HFFc6 (cell line): ENCODE measurements at regions not wholly inside any gene's neighbourhood (a gene's known extent, or its start where the extent isn't known, plus 50 kb on each side); places are given as distances from the start of the nearest gene placed in this dataset.

Source experiments
- DNase-seq: peaks from one replicate; pipeline ENCODE4 v3.0.0-alpha.2; 2018
- H3K27ac Mint-ChIP-seq: 2 replicates; pipeline ENCODE4 v1.8.0; 2020; ENCODE audit warnings: mild to moderate bottlenecking, mixed read lengths
- H3K27me3 Mint-ChIP-seq: 2 replicates; pipeline ENCODE4 v1.8.0; 2021; ENCODE audit warnings: mild to moderate bottlenecking, moderate library complexity, mixed read lengths; ENCODE audit not compliant: insufficient read depth
- H3K36me3 Mint-ChIP-seq: 2 replicates; pipeline ENCODE4 v1.8.0; 2021; ENCODE audit warnings: low read depth, mixed read lengths
- H3K4me1 Mint-ChIP-seq: 2 replicates; pipeline ENCODE4 v1.8.0; 2020; ENCODE audit warnings: low read depth, mixed read lengths
- H3K4me3 Mint-ChIP-seq: 2 replicates; pipeline ENCODE4 v1.8.0; 2020; ENCODE audit warnings: mild to moderate bottlenecking, moderate library complexity, mixed read lengths
- H3K9me3 Mint-ChIP-seq: 2 replicates; pipeline ENCODE4 v1.8.0; 2020; ENCODE audit warnings: mild to moderate bottlenecking, mixed read lengths
- TF ChIP-seq, protein P1 (sequence below): fragments of 200-600 bp; sonication (generic); IDR thresholded peaks from 2 replicates; pipeline ENCODE4 v1.5.0; 2021; ENCODE audit warnings: antibody characterized with exemption, mild to moderate bottlenecking

DNA sequence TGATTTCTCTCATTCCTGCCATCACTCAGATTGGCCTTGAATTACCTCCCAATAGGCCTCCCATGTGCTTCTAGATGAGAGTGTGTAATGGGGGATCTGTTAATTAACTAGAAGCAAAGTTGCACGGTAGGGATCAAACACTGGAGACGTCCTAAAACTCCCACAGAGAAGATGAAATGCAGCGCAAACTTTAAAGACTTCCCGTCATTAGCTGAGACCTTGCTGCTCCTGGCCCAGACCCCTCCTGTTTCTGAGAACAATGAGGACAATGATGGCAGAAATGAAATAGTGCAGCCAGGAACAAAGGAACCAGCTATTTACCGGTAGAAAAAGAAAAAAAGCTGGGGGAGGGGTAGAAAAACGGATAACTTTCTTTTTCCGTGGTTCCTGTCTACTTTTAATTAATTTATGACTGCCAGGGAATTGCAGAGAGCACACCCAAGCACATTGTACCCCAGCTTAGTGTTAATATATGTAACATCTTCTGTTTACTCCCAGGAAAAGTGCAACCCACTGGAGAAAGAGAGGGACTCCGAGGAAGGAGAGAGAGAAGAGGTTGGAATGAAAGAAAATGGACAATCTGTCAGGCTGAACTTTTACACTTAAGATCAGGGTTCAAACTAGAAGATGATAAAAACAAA is 280.7 kb upstream of the SOX5 start:
- no peak overlapping the region for H3K27ac Mint-ChIP-seq
- H3K36me3 Mint-ChIP-seq, result no peaks in the 10 kb centered on the region
- DNase-seq, result no peak
- H3K9me3 Mint-ChIP-seq, result peaks cover 23% of the 10 kb centered on the region
- H3K4me3 Mint-ChIP-seq, result no peak overlapping the region
- TF ChIP-seq, protein P1, sequence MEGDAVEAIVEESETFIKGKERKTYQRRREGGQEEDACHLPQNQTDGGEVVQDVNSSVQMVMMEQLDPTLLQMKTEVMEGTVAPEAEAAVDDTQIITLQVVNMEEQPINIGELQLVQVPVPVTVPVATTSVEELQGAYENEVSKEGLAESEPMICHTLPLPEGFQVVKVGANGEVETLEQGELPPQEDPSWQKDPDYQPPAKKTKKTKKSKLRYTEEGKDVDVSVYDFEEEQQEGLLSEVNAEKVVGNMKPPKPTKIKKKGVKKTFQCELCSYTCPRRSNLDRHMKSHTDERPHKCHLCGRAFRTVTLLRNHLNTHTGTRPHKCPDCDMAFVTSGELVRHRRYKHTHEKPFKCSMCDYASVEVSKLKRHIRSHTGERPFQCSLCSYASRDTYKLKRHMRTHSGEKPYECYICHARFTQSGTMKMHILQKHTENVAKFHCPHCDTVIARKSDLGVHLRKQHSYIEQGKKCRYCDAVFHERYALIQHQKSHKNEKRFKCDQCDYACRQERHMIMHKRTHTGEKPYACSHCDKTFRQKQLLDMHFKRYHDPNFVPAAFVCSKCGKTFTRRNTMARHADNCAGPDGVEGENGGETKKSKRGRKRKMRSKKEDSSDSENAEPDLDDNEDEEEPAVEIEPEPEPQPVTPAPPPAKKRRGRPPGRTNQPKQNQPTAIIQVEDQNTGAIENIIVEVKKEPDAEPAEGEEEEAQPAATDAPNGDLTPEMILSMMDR, result no peak
- no peaks in the 10 kb centered on the region for H3K27me3 Mint-ChIP-seq
- H3K4me1 Mint-ChIP-seq, result no peaks in the 10 kb centered on the region

DNA sequence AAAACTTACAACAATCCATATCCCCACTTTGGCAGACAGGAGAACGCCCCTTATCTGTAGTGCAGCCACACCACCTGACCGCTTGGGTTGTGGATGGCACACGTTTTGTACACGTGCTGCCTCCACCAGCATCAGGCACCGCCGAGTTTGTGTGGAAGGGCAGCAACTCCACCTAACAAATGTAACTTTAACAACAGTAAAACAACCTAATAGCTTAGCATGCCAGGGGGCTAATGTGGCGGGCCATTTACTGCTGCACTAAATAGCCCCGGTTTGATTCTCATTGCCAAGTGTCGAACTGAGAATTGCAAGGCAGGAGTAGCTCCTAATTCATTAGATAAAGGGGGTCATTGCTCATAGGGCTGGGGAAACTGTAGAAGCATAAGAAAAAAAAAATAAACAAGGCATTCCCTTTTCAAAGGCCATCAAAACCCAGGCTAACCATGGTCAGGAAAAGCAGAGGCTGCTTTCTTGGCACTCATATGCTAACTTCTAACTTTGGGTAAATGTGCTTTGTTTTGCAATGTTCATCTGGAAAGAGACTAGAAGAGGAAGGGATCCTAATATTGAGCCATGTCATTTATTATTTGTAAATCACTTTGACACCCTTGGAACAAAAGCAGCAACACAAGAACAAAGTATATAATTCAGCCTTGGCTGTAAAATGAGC is 279.7 kb upstream of the SOX5 start:
- Mint-ChIP-seq H3K27me3 (no peaks in the 10 kb centered on the region), H3K4me3 (no peak overlapping the region), H3K36me3 (no peaks in the 10 kb centered on the region), H3K4me1 (no peaks in the 10 kb centered on the region), H3K27ac (no peak overlapping the region), H3K9me3 (peaks cover 24% of the 10 kb centered on the region)
- TF ChIP-seq, protein P1, result no peak
- no peak for DNase-seq

GRCh38 chr12:24228371-24228770 is 278.9 kb upstream of the SOX5 start:
- Mint-ChIP-seq H3K9me3 (peaks cover 28% of the 10 kb centered on the region), H3K4me3 (no peak overlapping the region), H3K27me3 (no peaks in the 10 kb centered on the region), H3K36me3 (no peaks in the 10 kb centered on the region), H3K4me1 (no peaks in the 10 kb centered on the region), H3K27ac (no peak overlapping the region)
- no peak for DNase-seq
- TF ChIP-seq, protein P1, result no peak

DNA sequence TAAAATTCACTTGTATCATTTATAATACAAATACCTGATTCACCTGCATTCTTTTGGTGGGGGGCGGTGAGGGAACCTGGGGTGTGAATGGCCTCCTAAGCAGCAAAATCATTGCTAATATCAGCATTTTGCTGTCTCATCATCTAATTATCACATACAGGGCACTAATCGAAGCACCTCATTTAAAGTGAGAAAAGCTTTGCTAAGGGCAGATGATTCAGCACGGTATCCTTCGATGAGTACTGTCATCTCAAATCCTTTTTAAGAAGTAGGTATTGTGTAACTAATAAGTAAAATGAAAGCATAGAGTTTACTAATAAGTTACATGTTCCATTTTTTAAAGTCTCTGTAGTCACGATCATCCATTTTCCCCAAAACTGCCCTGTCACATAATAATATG is 278.1 kb upstream of the SOX5 start:
- no peak overlapping the region for H3K27ac Mint-ChIP-seq

GRCh38 chr12:24226745-24227350 is 277.4 kb upstream of the SOX5 start:
- Mint-ChIP-seq H3K4me3 (no peak overlapping the region), H3K27me3 (no peaks in the 10 kb centered on the region), H3K4me1 (no peaks in the 10 kb centered on the region), H3K9me3 (peaks cover 33% of the 10 kb centered on the region), H3K27ac (no peak overlapping the region), H3K36me3 (no peaks in the 10 kb centered on the region)
- DNase-seq, result no peak
- TF ChIP-seq, protein P1, result no peak

More for the DNA sequence above, 278.1 kb upstream of the SOX5 start:
- Mint-ChIP-seq H3K36me3 (no peaks in the 10 kb centered on the region), H3K27me3 (no peaks in the 10 kb centered on the region), H3K9me3 (peaks cover 28% of the 10 kb centered on the region), H3K4me3 (no peak overlapping the region), H3K4me1 (no peaks in the 10 kb centered on the region)
- no peak for DNase-seq
- TF ChIP-seq, protein P1, result no peak
